GM20000 (cell line): ENCODE measurements at regions not wholly inside any gene's neighbourhood (a gene's known extent, or its start where the extent isn't known, plus 50 kb on each side); places are given as distances from the start of the nearest gene placed in this dataset.
A peak's percentile ranks its signal among the peaks of the same experiment; 100 is the strongest.

Experiments
- DNase-seq: peaks from one replicate; pipeline ENCODE4 v3.0.0; 2012; ENCODE audit warnings: low spot score
- TF ChIP-seq, protein P1 (sequence below): IDR thresholded peaks from 2 replicates; pipeline ENCODE4 v1.5.1; 2012; ENCODE audit warnings: mild to moderate bottlenecking, control low read depth; ENCODE audit errors: extremely low read depth, missing control alignments

DNA sequence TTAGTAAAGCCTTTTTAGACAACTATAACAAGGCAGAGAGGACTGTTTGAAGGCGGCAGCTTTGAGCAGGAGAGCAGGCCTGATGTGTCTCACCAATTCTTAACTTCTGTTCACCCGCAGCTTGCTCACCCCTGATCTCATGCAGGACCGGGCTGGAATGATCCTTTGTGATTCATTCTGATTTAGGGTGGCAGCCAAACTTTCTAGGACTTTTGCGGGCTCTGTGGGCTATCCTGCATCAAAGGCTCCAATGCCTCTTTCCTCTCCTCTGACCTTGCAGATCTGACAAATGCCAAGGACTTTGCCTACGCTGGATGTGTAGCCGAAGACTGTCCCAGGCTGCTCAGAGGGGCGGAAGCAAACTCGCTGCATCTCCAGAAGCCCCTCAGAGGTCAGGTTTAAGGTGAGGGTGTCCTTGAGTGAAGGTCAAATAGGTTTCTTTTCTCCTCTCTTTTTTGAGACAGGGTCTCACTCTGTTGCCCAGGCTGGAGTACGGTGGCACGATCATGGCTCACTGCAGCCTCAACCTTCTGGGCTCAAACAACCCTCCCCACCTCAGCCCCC, 72.3 kb downstream of the VEGFA start:
- TF ChIP-seq, protein P1, sequence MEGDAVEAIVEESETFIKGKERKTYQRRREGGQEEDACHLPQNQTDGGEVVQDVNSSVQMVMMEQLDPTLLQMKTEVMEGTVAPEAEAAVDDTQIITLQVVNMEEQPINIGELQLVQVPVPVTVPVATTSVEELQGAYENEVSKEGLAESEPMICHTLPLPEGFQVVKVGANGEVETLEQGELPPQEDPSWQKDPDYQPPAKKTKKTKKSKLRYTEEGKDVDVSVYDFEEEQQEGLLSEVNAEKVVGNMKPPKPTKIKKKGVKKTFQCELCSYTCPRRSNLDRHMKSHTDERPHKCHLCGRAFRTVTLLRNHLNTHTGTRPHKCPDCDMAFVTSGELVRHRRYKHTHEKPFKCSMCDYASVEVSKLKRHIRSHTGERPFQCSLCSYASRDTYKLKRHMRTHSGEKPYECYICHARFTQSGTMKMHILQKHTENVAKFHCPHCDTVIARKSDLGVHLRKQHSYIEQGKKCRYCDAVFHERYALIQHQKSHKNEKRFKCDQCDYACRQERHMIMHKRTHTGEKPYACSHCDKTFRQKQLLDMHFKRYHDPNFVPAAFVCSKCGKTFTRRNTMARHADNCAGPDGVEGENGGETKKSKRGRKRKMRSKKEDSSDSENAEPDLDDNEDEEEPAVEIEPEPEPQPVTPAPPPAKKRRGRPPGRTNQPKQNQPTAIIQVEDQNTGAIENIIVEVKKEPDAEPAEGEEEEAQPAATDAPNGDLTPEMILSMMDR: no peak
- DNase-seq: no peak

DNA sequence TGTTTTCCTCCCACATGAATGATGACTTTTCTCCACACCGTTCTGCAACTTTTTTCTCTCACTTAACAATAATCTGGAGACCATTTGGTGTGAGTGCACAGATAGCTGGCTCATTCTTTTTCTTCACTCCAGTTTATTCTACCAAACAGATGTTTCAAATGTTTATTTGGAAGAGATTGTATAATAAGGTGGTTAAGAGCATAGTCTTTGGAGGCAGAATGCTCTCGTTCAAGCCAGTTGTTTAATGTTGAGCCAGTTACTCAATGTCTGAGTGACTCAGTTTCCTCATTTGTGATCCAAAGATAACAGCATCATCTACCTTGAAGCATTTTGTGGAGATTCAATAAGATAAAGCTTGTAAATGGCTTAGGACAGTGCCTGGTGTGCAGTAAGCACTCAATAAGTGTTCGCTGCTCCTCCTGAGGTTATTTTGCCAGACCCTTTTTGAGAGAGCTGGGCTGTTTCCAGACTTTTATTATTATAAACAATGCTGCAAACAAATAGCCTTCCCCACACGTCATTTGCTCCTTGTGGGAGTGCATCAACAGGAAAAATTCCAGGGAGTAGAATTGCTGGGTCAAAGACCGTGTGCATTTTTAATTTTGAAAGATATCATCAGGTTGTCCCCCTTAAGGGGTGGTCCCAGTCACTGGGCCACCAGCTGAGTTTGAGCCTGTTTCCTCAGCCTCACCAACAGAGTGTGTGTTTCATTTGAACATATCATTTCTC, 70.6 kb downstream of the VEGFA start:
- no peak for DNase-seq
- TF ChIP-seq, protein P1: no peak

DNA sequence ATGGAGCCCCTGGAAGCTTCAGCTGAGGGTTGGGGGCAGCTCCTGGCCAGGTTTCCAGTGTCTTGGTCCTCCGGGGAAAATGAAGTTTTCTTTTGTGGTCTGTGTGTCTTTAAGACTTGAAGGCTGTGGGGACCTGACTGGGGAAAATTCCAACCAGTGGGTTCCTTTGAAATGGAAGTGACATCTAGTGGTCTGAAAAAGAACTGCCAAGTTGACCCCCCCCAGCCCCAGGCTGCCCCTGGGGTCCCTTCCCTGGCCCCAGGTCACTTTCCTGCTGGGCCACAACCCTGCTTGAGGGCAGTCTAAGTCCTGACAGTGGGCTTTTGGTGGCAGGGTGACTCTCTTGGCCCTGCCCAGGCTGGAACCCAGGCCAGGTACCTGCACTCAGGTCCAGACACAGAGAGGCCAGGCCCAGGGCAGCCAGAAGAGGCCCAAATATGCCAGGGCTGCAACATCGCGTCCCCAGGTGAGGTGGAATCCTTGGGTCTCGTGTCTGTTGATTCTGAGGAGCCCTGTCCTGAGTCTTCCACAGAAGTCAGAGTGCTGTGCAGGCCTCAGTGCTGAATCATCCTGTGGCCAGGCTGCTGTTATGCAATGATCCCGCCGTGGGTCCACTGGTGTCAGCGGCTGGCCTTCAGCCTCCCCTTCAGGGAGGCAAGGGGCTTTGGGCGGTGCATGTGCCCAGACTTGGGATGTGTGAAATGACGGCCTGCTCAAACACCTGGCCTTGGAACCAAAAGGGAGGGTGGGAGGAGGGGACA, 68.4 kb downstream of the VEGFA start:
- TF ChIP-seq, protein P1: peak; percentile 3
- peak; percentile 56 for DNase-seq

DNA sequence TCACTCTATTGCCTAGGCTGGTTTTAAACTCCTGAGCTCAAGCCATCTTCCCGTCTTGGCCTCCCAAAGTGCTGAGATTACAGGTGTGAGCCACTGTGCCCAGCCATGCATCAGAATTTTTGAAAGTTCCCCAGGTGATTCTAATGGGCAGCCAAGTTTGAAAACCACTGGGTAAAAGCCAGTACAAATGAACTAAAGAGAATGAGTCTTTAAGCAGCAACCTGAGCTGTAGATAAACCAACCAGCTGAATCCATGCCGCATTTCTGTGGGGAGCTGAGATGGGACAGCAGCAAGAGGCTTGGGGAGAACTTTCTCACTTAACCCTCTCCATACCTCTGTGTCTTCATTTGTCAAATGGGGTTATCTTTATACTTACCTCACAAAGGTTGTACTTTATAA, 67.5 kb downstream of the VEGFA start:
- no peak for DNase-seq
- TF ChIP-seq, protein P1: no peak

DNA sequence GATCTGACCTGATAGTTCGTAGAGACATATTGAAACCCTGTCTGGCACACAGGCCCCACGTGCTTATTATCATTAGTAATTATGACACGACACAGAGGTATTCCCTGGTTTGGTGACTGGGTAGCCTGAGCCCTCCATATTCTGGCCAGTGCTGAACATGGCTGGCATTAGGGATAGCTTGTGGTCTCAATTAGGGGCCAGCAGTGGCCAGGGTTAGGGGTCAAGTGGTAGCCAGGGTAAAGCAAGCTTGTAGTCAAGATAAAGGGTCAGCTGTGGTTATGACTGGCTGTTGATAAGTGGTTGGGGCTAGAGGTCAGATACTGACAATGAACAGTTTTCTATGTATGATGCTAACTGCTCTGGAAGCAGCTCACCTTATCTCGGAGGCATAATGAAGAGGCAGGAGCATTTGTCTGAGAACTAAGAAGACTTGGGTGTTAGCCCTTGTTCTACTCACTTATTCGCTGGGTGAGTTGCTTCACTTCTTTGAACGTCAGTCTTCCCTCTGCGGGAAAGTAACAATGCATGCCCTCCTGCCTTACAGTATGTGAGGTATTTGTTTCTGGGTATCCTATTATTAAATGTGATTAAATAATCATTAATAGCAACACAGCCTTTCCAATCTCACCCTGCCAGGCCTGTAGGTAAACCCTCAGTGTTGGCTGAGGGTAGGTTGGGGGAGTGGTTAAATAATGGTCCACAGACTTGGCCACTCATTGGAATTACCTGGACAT, 66.7 kb downstream of the VEGFA start:
- DNase-seq: no peak
- TF ChIP-seq, protein P1: no peak
